Activated B cell treated with CpG ODN at 0.5 μM for 24 hours (primary cell): ENCODE measurements at regions not wholly inside any gene's neighbourhood (a gene's known extent, or its start where the extent isn't known, plus 50 kb on each side); places are given as distances from the start of the nearest gene placed in this dataset.

ENCODE experiments used
- ATAC-seq: fragments of 200-7000 bp; cut with Tn5 transposase; one replicate; pipeline ENCODE4 v1.10.0; 2021; ENCODE audit warnings: low read depth, mild to moderate bottlenecking, moderate library complexity
- CTCF ChIA-PET: fragments of 350-600 bp; sonication (Branson Sonifier 250); formaldehyde crosslinking; loops from one replicate; lab custom pipeline; 2021; ENCODE audit warnings: antibody characterized with exemption; lab: Charles Lee
- POLR2A ChIA-PET: fragments of 350-600 bp; sonication (Branson Sonifier 250); formaldehyde crosslinking; loops from one replicate; lab custom pipeline; 2021; ENCODE audit warnings: antibody characterized with exemption; lab: Charles Lee
- DNase-seq: peaks from one replicate; pipeline ENCODE4 v3.0.0; 2022
- H3K27ac Mint-ChIP-seq: one replicate; pipeline ENCODE4 v1.8.0; 2020; ENCODE audit warnings: mixed read lengths
- H3K27me3 Mint-ChIP-seq: one replicate; pipeline ENCODE4 v1.8.0; 2021; ENCODE audit warnings: mixed read lengths
- H3K36me3 Mint-ChIP-seq: one replicate; pipeline ENCODE4 v1.8.0; 2021; ENCODE audit warnings: low read depth, mixed read lengths
- H3K4me1 Mint-ChIP-seq: one replicate; pipeline ENCODE4 v1.8.0; 2021; ENCODE audit warnings: mixed read lengths
- H3K4me3 Mint-ChIP-seq: one replicate; pipeline ENCODE4 v1.8.0; 2020; ENCODE audit warnings: mild to moderate bottlenecking, mixed read lengths
- H3K9me3 Mint-ChIP-seq: one replicate; pipeline ENCODE4 v1.8.0; 2020; ENCODE audit warnings: mixed read lengths
- CTCF ChIP-seq: fragments of 200-600 bp; IDR thresholded peaks from one replicate; pipeline ENCODE4 v1.8.0; 2022; ENCODE audit warnings: antibody characterized with exemption, mild to moderate bottlenecking
- intact Hi-C: fragments of 100-400 bp; cut with micrococcal nuclease; formaldehyde crosslinking; loops from one replicate; pipeline ENCODE4 v1.15.1; 2024

DNA sequence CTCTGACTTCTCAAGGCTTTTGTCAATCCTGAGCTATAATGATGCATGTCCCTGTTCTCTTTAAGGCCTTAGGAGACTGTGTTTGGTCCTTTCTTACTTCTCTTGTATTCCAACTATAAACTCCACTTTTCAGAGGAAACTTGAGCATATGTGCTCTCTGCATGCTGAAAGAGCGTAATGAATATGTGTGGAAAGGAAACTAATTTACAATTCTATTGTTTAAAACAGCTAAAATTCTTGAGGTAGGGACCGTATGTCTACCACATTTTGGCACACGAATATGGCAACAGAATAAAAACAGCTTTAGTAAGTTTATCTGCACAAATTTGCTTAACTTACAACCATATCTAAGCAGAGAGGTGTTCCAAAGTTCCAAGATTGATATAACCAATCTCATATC, 242.0 kb upstream of the DCBLD2 start:
- no peak for DNase-seq
- H3K36me3 Mint-ChIP-seq = no peaks in the 10 kb centered on the region
- no peaks in the 10 kb centered on the region for H3K27me3 Mint-ChIP-seq
- no peak overlapping the region for H3K27ac Mint-ChIP-seq
- no peaks in the 10 kb centered on the region for H3K9me3 Mint-ChIP-seq
- intact Hi-C loops = no loop called here
- no peak for ATAC-seq
- no peak overlapping the region for H3K4me3 Mint-ChIP-seq
- TF ChIP-seq CTCF = no peak
- H3K4me1 Mint-ChIP-seq = no peaks in the 10 kb centered on the region
- ChIA-PET POLR2A (no interaction called here), CTCF (no interaction called here)

DNA sequence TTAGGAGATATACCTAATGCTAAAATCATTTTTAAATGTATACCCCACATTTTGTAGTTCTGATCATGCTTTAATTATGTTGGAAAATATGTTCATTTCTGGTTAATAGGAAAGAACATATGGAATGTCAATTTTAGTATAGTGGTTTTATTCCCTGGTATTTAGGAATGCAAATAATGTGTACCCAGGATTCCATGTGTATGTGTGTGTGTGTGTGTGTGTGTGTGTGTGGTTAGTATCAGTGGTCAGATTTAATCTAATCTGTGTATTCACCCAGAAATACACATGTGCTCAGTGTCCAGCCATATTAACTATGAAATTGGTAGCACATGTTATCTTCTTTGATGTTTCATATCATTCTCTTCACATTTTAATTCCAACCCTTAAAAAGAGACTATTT, 233.5 kb upstream of the DCBLD2 start:
- POLR2A ChIA-PET = no interaction called here
- no peaks in the 10 kb centered on the region for H3K27me3 Mint-ChIP-seq
- H3K4me1 Mint-ChIP-seq = no peaks in the 10 kb centered on the region
- no peak overlapping the region for H3K4me3 Mint-ChIP-seq
- CTCF ChIA-PET = no interaction called here
- intact Hi-C loops = no loop called here
- no peaks in the 10 kb centered on the region for H3K36me3 Mint-ChIP-seq
- H3K9me3 Mint-ChIP-seq = peaks cover 5% of the 10 kb centered on the region
- TF ChIP-seq CTCF = no peak
- ATAC-seq (no peak), DNase-seq (no peak)
- H3K27ac Mint-ChIP-seq = no peak overlapping the region

DNA sequence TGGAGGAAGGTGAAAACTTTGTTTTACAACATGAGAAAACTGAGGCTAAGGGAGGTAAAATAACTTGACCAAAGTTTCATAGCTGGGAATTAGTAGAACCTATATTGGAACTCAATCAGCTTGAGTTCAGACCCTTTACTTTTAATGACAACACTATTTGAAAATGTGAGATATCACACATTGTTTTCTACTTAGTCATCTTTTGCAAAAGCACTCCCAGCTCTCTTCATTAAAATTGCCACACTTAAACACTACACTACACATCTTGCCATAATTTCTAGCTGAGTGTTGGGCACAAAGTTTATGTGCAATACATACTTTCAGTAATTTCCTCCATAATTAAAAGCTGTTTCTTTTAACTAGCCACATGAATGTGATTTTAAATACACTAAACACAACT, 230.4 kb upstream of the DCBLD2 start:
- H3K4me3 Mint-ChIP-seq = no peak overlapping the region
- H3K9me3 Mint-ChIP-seq = no peaks in the 10 kb centered on the region
- no peaks in the 10 kb centered on the region for H3K36me3 Mint-ChIP-seq
- DNase-seq (no peak), ATAC-seq (no peak)
- no peaks in the 10 kb centered on the region for H3K4me1 Mint-ChIP-seq
- ChIA-PET CTCF (no interaction called here), POLR2A (no interaction called here)
- no peak for TF ChIP-seq CTCF
- intact Hi-C loops = no loop called here
- H3K27ac Mint-ChIP-seq = no peak overlapping the region
- no peaks in the 10 kb centered on the region for H3K27me3 Mint-ChIP-seq

DNA sequence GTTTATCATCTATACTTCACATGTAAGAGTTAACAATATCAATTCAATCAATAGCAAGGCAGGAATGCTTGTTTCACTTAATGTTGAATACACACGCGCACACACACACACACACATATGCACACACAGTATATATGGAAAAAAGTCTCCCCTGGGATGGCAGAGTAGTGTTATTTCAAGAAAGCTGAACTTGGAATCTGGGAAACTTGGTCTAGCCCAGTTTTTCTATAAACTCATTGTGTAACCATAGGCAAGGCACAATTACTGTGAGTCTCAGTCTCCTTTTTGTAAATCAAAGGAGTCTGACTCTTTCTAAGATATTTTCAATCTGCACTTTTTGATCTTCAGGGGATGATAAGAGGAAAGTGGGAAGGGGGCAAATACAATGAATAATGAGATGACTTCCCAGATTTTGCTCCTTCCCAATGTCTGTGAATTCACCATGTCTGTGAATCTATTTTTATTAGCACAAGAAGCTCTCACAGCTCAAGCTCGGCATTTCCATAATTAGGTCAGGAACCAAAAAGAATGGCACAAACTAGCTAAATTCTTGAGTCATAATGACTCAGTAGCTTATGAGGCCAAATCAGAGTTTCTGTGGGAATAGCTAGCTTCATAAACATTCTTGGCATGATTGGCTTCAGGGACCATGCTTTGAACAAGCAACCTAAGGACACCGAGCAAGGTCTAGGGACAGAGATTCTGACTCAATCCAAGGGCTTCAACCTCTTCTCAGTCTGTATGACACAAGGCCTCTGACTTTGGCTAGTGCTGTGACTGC, 227.4 kb upstream of the DCBLD2 start:
- Mint-ChIP-seq H3K4me1 (no peaks in the 10 kb centered on the region), H3K27me3 (no peaks in the 10 kb centered on the region), H3K4me3 (no peak overlapping the region), H3K9me3 (no peaks in the 10 kb centered on the region), H3K27ac (no peak overlapping the region), H3K36me3 (no peaks in the 10 kb centered on the region)
- POLR2A ChIA-PET = no interaction called here
- CTCF ChIA-PET = no interaction called here
- TF ChIP-seq CTCF = no peak
- ATAC-seq = no peak
- no peak for DNase-seq
- intact Hi-C loops = no loop called here

GRCh38 chr3:99128235-99128634, 226.7 kb upstream of the DCBLD2 start:
- no peak for TF ChIP-seq CTCF
- H3K4me3 Mint-ChIP-seq = no peak overlapping the region
- H3K27ac Mint-ChIP-seq = no peak overlapping the region
- CTCF ChIA-PET = no interaction called here
- POLR2A ChIA-PET = no interaction called here
- no peaks in the 10 kb centered on the region for H3K9me3 Mint-ChIP-seq
- H3K27me3 Mint-ChIP-seq = no peaks in the 10 kb centered on the region
- no peaks in the 10 kb centered on the region for H3K36me3 Mint-ChIP-seq
- intact Hi-C loops = no loop called here
- ATAC-seq = no peak
- H3K4me1 Mint-ChIP-seq = no peaks in the 10 kb centered on the region
- no peak for DNase-seq
